ENCODE measurements at regions not wholly inside any gene's neighbourhood (a gene's known extent, or its start where the extent isn't known, plus 50 kb on each side); places are given as distances from the start of the nearest gene placed in this dataset.

DNA sequence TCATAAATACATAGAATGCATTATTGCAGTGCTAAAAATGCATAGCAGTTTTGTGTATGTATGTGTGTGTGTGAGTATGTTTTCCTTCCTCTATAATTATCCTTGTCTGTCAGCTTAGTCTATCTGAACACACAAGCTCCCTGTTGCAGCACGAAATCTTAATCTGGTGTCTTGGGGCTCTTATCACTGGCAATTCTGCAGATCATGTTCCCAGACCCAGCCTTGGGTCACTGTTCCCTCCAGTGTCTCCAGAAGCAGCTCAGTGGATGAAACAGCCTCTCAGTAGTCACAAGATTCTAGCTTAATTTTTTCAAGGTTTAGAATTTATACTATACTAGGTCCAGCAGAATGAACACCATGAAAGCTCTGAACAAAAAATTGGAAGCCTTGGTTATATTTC lies 777.9 kb downstream of the MRPL39 start:
- Histone ChIP-seq H3K4me2 (ENCODE audit: low read length) (no peak overlapping the region), H3F3A (ENCODE audit: insufficient read depth, low read length, poor library complexity, severe bottlenecking) (peaks cover 2% of the 10 kb centered on the region), H3K9me2 (ENCODE audit: insufficient read depth, low read length) (no peaks in the 10 kb centered on the region), H3K79me2 (replicated peaks; ENCODE audit: insufficient read depth, low read length) (no peaks in the 10 kb centered on the region), H3K9me3 (ENCODE audit: low read length) (no peaks in the 10 kb centered on the region), H3K9ac (ENCODE audit: low read length) (no peak overlapping the region), H4K20me1 (ENCODE audit: insufficient read depth) (no peaks in the 10 kb centered on the region), H3K27me3 (ENCODE audit: insufficient read depth, low read depth, low read length) (no peaks in the 10 kb centered on the region), H3K4me3 (ENCODE audit: low read length) (no peak overlapping the region), H3K36me3 (ENCODE audit: insufficient read depth, low read length) (no peaks in the 10 kb centered on the region), H3K27ac (ENCODE audit: low read length) (no peak overlapping the region), H2AFZ (ENCODE audit: low read depth, low read length) (no peak overlapping the region)
- TF ChIP-seq TAF1 (IDR thresholded peaks at IDR 0.05; ENCODE audit: low read depth), result no peak
- no peak for TF ChIP-seq EZH2 (IDR thresholded peaks at IDR 0.05; ENCODE audit: borderline replicate concordance, insufficient read depth, low read length, poor library complexity, severe bottlenecking)
- no peak for TF ChIP-seq MXI1 (conservative IDR thresholded peaks at IDR 0.05; ENCODE audit: poor library complexity, severe bottlenecking)
- TF ChIP-seq, protein P1, sequence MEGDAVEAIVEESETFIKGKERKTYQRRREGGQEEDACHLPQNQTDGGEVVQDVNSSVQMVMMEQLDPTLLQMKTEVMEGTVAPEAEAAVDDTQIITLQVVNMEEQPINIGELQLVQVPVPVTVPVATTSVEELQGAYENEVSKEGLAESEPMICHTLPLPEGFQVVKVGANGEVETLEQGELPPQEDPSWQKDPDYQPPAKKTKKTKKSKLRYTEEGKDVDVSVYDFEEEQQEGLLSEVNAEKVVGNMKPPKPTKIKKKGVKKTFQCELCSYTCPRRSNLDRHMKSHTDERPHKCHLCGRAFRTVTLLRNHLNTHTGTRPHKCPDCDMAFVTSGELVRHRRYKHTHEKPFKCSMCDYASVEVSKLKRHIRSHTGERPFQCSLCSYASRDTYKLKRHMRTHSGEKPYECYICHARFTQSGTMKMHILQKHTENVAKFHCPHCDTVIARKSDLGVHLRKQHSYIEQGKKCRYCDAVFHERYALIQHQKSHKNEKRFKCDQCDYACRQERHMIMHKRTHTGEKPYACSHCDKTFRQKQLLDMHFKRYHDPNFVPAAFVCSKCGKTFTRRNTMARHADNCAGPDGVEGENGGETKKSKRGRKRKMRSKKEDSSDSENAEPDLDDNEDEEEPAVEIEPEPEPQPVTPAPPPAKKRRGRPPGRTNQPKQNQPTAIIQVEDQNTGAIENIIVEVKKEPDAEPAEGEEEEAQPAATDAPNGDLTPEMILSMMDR (IDR thresholded peaks at IDR 0.05; ENCODE audit: poor library complexity, severe bottlenecking), result no peak
- TF ChIP-seq RAD21 (conservative IDR thresholded peaks at IDR 0.05), result no peak
- no peak for TF ChIP-seq EP300 (conservative IDR thresholded peaks at IDR 0.05; ENCODE audit: poor library complexity, severe bottlenecking)
- no peak for TF ChIP-seq SMC3 (conservative IDR thresholded peaks at IDR 0.05; ENCODE audit: poor library complexity)

DNA sequence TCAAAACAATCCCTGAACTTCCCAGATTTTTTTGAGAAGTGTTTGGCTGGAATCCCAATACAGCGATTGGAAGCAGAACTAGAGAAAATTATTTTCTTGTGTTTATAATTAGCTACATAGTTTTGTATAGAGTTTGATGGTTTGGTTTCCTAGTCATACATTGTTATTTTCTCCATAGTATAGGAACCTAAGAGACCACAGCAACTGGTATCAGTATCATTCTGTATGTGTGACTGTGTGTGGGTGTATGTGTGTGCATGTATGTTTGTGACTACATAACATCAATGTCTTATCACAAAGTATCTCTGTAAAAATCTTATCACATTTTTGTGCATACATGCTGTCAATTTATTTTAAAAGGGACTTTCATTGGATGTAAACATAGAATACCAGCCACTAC lies 780.5 kb downstream of the MRPL39 start:
- H3F3A ChIP-seq (ENCODE audit: insufficient read depth, low read length, poor library complexity, severe bottlenecking), result peaks cover 2% of the 10 kb centered on the region

More for the DNA sequence above, 780.5 kb downstream of the MRPL39 start:
- Histone ChIP-seq H3K9ac (ENCODE audit: low read length) (no peak overlapping the region), H3K4me2 (ENCODE audit: low read length) (no peak overlapping the region), H3K79me2 (replicated peaks; ENCODE audit: insufficient read depth, low read length) (no peaks in the 10 kb centered on the region), H3K36me3 (ENCODE audit: insufficient read depth, low read length) (no peaks in the 10 kb centered on the region), H3K27me3 (ENCODE audit: insufficient read depth, low read depth, low read length) (no peaks in the 10 kb centered on the region), H3K4me3 (ENCODE audit: low read length) (no peak overlapping the region), H4K20me1 (ENCODE audit: insufficient read depth) (no peaks in the 10 kb centered on the region), H3K9me2 (ENCODE audit: insufficient read depth, low read length) (no peaks in the 10 kb centered on the region), H3K27ac (ENCODE audit: low read length) (no peak overlapping the region), H3K9me3 (ENCODE audit: low read length) (no peaks in the 10 kb centered on the region), H2AFZ (ENCODE audit: low read depth, low read length) (no peak overlapping the region)
- TF ChIP-seq EP300 (conservative IDR thresholded peaks at IDR 0.05; ENCODE audit: poor library complexity, severe bottlenecking) (no peak), POLR2AphosphoS5 (IDR thresholded peaks at IDR 0.05) (no peak), RAD21 (conservative IDR thresholded peaks at IDR 0.05) (no peak), MXI1 (conservative IDR thresholded peaks at IDR 0.05; ENCODE audit: poor library complexity, severe bottlenecking) (no peak), SMC3 (conservative IDR thresholded peaks at IDR 0.05; ENCODE audit: poor library complexity) (no peak), TAF1 (IDR thresholded peaks at IDR 0.05; ENCODE audit: low read depth) (no peak), EZH2 (IDR thresholded peaks at IDR 0.05; ENCODE audit: borderline replicate concordance, insufficient read depth, low read length, poor library complexity, severe bottlenecking) (no peak)
- TF ChIP-seq, protein P2, sequence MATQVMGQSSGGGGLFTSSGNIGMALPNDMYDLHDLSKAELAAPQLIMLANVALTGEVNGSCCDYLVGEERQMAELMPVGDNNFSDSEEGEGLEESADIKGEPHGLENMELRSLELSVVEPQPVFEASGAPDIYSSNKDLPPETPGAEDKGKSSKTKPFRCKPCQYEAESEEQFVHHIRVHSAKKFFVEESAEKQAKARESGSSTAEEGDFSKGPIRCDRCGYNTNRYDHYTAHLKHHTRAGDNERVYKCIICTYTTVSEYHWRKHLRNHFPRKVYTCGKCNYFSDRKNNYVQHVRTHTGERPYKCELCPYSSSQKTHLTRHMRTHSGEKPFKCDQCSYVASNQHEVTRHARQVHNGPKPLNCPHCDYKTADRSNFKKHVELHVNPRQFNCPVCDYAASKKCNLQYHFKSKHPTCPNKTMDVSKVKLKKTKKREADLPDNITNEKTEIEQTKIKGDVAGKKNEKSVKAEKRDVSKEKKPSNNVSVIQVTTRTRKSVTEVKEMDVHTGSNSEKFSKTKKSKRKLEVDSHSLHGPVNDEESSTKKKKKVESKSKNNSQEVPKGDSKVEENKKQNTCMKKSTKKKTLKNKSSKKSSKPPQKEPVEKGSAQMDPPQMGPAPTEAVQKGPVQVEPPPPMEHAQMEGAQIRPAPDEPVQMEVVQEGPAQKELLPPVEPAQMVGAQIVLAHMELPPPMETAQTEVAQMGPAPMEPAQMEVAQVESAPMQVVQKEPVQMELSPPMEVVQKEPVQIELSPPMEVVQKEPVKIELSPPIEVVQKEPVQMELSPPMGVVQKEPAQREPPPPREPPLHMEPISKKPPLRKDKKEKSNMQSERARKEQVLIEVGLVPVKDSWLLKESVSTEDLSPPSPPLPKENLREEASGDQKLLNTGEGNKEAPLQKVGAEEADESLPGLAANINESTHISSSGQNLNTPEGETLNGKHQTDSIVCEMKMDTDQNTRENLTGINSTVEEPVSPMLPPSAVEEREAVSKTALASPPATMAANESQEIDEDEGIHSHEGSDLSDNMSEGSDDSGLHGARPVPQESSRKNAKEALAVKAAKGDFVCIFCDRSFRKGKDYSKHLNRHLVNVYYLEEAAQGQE (IDR thresholded peaks at IDR 0.05; ENCODE audit: borderline replicate concordance), result no peak
- TF ChIP-seq, protein P1 (IDR thresholded peaks at IDR 0.05; ENCODE audit: poor library complexity, severe bottlenecking), result no peak

Data from neural cell (in vitro differentiated cells).